Panc1 (cell line): ENCODE measurements at regions not wholly inside any gene's neighbourhood (a gene's known extent, or its start where the extent isn't known, plus 50 kb on each side); places are given as distances from the start of the nearest gene placed in this dataset.

ENCODE experiments used
- POLR2AphosphoS5 ChIP-seq: IDR thresholded peaks from 2 replicates; pipeline ENCODE4 v1.6.1; 2012; ENCODE audit warnings: mild to moderate bottlenecking, low read depth, low read length, moderate library complexity
- REST ChIP-seq, 2 experiments: IDR thresholded peaks; 2 replicates each; pipeline ENCODE4 v1.6.1; 2011 to 2012; ENCODE audit warnings: low read depth in 2 of 2, control low read depth in 1 of 2, low read length in 1 of 2, mild to moderate bottlenecking in 1 of 2, moderate library complexity in 1 of 2; ENCODE audit not compliant: insufficient read depth in 1 of 2
- SIN3A ChIP-seq: IDR thresholded peaks from 2 replicates; pipeline ENCODE4 v1.6.1; 2012; ENCODE audit warnings: low read depth, mild to moderate bottlenecking, low read length, moderate library complexity, borderline replicate concordance; ENCODE audit not compliant: insufficient read depth
- TF ChIP-seq, protein P1 (sequence below): fragments of 450-650 bp; IDR thresholded peaks from 2 replicates; pipeline ENCODE4 v1.5.1; 2017; ENCODE audit warnings: mild to moderate bottlenecking

- TF ChIP-seq, protein P1, sequence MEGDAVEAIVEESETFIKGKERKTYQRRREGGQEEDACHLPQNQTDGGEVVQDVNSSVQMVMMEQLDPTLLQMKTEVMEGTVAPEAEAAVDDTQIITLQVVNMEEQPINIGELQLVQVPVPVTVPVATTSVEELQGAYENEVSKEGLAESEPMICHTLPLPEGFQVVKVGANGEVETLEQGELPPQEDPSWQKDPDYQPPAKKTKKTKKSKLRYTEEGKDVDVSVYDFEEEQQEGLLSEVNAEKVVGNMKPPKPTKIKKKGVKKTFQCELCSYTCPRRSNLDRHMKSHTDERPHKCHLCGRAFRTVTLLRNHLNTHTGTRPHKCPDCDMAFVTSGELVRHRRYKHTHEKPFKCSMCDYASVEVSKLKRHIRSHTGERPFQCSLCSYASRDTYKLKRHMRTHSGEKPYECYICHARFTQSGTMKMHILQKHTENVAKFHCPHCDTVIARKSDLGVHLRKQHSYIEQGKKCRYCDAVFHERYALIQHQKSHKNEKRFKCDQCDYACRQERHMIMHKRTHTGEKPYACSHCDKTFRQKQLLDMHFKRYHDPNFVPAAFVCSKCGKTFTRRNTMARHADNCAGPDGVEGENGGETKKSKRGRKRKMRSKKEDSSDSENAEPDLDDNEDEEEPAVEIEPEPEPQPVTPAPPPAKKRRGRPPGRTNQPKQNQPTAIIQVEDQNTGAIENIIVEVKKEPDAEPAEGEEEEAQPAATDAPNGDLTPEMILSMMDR, result no peak
- TF ChIP-seq POLR2AphosphoS5, result no peak
- no peak for TF ChIP-seq REST (IDR thresholded peaks at IDR 0.05; ENCODE audit: insufficient read depth in 1 of 2, low read depth in 2 of 2, low read length in 1 of 2)
- no peak for TF ChIP-seq SIN3A
Measured at GRCh38 chr5:166192696-166193095, 2098.7 kb upstream of the WWC1 start.
